ENCODE measurements at regions not wholly inside any gene's neighbourhood (a gene's known extent, or its start where the extent isn't known, plus 50 kb on each side); places are given as distances from the start of the nearest gene placed in this dataset.

DNA sequence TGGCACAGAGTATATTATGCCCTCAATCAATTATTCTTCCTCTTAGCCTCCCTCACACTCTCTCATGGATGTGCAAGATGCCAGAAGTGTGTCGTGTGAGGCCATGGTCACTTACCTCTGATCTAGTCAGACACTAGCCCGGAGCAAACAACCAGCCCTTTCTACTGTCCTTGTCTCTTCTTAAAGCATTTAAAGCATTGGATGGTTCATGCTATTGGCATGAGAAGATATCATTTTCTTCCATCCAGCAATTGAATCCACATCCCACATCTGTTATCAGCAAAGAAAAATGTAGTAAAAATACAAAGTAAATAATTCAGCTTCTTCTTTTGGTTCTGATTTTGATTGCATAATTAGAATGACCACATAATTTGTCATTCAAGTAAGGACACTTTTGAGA, 267.2 kb upstream of the ACO1 start:
- Histone ChIP-seq H4K20me1 (ENCODE audit: control insufficient read depth, insufficient read depth, insufficient read length) (no peaks in the 10 kb centered on the region), H3T11ph (ENCODE audit: low read length) (no peak overlapping the region), H3K79me2 (ENCODE audit: insufficient read depth, low read length) (no peaks in the 10 kb centered on the region), H2BK20ac (ENCODE audit: low read depth, low read length, poor library complexity, severe bottlenecking) (no peak overlapping the region), H3K4me2 (ENCODE audit: insufficient read depth, insufficient read length, low read length) (no peak overlapping the region), H3K27me3 (ENCODE audit: insufficient read depth, low read length) (no peaks in the 10 kb centered on the region), H4K8ac (replicated peaks; ENCODE audit: insufficient read length, low read depth, low read length) (no peak overlapping the region), H2AK5ac (ENCODE audit: insufficient read length, low read length) (no peak overlapping the region), H2BK12ac (ENCODE audit: insufficient read length, low read depth, low read length) (no peak overlapping the region), H3K9ac (ENCODE audit: extremely low read depth, insufficient read length, low read length) (no peak overlapping the region), H2BK15ac (ENCODE audit: low read depth, low read length) (no peak overlapping the region), H3K23me2 (ENCODE audit: insufficient read length, low read depth, low read length, poor library complexity, severe bottlenecking) (no peaks in the 10 kb centered on the region), H3K27ac (ENCODE audit: insufficient read length, low read depth, low read length) (no peak overlapping the region), H2BK120ac (ENCODE audit: low read depth, low read length, poor library complexity, severe bottlenecking) (no peak overlapping the region), H3K4ac (ENCODE audit: low read depth, low read length) (no peak overlapping the region), H2BK5ac (ENCODE audit: insufficient read length, low read length) (no peak overlapping the region), H3K23ac (ENCODE audit: insufficient read length, low read depth, low read length) (no peak overlapping the region), H3K79me1 (ENCODE audit: insufficient read depth, low read depth, low read length, poor library complexity, severe bottlenecking) (no peaks in the 10 kb centered on the region), H2AFZ (ENCODE audit: low read length) (no peak overlapping the region), H4K91ac (ENCODE audit: insufficient read length, low read depth, low read length) (no peak overlapping the region), H3K9me3 (ENCODE audit: control insufficient read depth, low read depth, low read length) (no peaks in the 10 kb centered on the region), H3K18ac (ENCODE audit: insufficient read length, low read depth, low read length) (no peak overlapping the region), H4K5ac (ENCODE audit: insufficient read length, low read depth, low read length) (no peak overlapping the region), H3K14ac (ENCODE audit: insufficient read depth, low read length) (no peak overlapping the region), H3K56ac (ENCODE audit: insufficient read length, low read depth, low read length) (no peak overlapping the region), H3K4me1 (ENCODE audit: insufficient read depth, low read length) (peaks cover 2% of the 10 kb centered on the region; the same call in 1 of the 2 replicates)
- peaks cover 0 to 4% of the 10 kb centered on the region in 2 experiments; a peak in 1 of 5 replicates for H3K9me3 Mint-ChIP-seq
- no CpG with 5 or more reads among the region's 2 CpGs for WGBS (ENCODE audit: extremely low coverage, insufficient read length, low lambda C conversion rate)
- H3K27ac Mint-ChIP-seq, result no peak overlapping the region
- H3K27me3 Mint-ChIP-seq (ENCODE audit: low read depth), result no peaks in the 10 kb centered on the region
- H3K4me3 Mint-ChIP-seq, result no peak overlapping the region
- no peaks in the 10 kb centered on the region for H3K36me3 Mint-ChIP-seq (ENCODE audit: insufficient read depth in 1 of 3, low read depth in 3 of 3)
- peaks cover 4% of the 10 kb centered on the region in 2 experiments for H3K4me1 Mint-ChIP-seq
- no peak for DNase-seq
- TF ChIP-seq, protein P1, sequence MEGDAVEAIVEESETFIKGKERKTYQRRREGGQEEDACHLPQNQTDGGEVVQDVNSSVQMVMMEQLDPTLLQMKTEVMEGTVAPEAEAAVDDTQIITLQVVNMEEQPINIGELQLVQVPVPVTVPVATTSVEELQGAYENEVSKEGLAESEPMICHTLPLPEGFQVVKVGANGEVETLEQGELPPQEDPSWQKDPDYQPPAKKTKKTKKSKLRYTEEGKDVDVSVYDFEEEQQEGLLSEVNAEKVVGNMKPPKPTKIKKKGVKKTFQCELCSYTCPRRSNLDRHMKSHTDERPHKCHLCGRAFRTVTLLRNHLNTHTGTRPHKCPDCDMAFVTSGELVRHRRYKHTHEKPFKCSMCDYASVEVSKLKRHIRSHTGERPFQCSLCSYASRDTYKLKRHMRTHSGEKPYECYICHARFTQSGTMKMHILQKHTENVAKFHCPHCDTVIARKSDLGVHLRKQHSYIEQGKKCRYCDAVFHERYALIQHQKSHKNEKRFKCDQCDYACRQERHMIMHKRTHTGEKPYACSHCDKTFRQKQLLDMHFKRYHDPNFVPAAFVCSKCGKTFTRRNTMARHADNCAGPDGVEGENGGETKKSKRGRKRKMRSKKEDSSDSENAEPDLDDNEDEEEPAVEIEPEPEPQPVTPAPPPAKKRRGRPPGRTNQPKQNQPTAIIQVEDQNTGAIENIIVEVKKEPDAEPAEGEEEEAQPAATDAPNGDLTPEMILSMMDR (conservative IDR thresholded peaks at IDR 0.05), result no peak

Data from H9 (cell line).